Transverse colon (tissue), 4 donors: ENCODE measurements at regions not wholly inside any gene's neighbourhood (a gene's known extent, or its start where the extent isn't known, plus 50 kb on each side); places are given as distances from the start of the nearest gene placed in this dataset.

Source experiments
- DNase-seq: peaks from one replicate; pipeline ENCODE4 v3.0.0-alpha.2; 2019
- H3K27ac ChIP-seq, 4 donors: fragments of 200-600 bp; sonication (generic); 2 replicates each; pipeline ENCODE4 v1.5.1; 2016 to 2018; ENCODE audit warnings: inconsistent platforms in 4 of 4
- H3K27me3 ChIP-seq: fragments of 200-600 bp; sonication (generic); 2 replicates; pipeline ENCODE4 v1.5.1; 2017; ENCODE audit warnings: inconsistent platforms
- H3K36me3 ChIP-seq, 4 donors: fragments of 200-600 bp; sonication (generic); 2 replicates each; pipeline ENCODE4 v1.5.1; 2017 to 2019; ENCODE audit warnings: inconsistent platforms in 4 of 4
- H3K4me1 ChIP-seq, 4 donors: fragments of 200-600 bp; sonication (generic); 2 replicates each; pipeline ENCODE4 v1.5.1; 2017 to 2020; ENCODE audit warnings: inconsistent platforms in 4 of 4
- H3K4me3 ChIP-seq, 4 donors: fragments of 200-600 bp; sonication (generic); 1 replicate in 1 of 4; 2 replicates in 3 of 4; pipeline versions ENCODE4 v1.5.1 to v1.6.1; 2017 to 2019; ENCODE audit warnings: inconsistent platforms in 4 of 4
- H3K9me3 ChIP-seq, 2 donors: fragments of 200-600 bp; sonication (generic); 2 replicates each; pipeline ENCODE4 v1.5.1; 2017 to 2019; ENCODE audit warnings: inconsistent platforms in 2 of 2
- CTCF ChIP-seq, 5 experiments: fragments of 200-600 bp in 3 of 5; fragments of 450-650 bp in 2 of 5; sonication (generic) in 3 of 5; IDR thresholded peaks; 1 replicate in 2 of 5; 2 replicates in 3 of 5; pipeline ENCODE4 v1.5.1; 2016 to 2017; ENCODE audit warnings: antibody characterized with exemption in 5 of 5, inconsistent platforms in 3 of 5, mild to moderate bottlenecking in 2 of 5, moderate library complexity in 1 of 5
- EP300 ChIP-seq: sonication (generic); formaldehyde crosslinking; IDR thresholded peaks from one replicate; pipeline ENCODE4 v1.6.1; 2017; ENCODE audit warnings: antibody characterized with exemption, low read depth
- POLR2A ChIP-seq: fragments of 450-650 bp; IDR thresholded peaks from one replicate; pipeline ENCODE4 v1.6.1; 2016; ENCODE audit warnings: antibody characterized with exemption, mild to moderate bottlenecking, moderate library complexity
- POLR2AphosphoS5 ChIP-seq, 3 donors: sonication (generic); formaldehyde crosslinking; IDR thresholded peaks; one replicate each; pipeline ENCODE4 v1.6.1; 2016; ENCODE audit warnings: antibody characterized with exemption in 3 of 3
- WGBS, 2 donors: methylation state at CpG; one replicate each; pipeline ENCODE4 v1.1.5; 2018; ENCODE audit warnings: low coverage in 1 of 2; 5-methylcytosine and 5-hydroxymethylcytosine counted together
- in situ Hi-C, 4 donors: fragments of 200-750 bp; cut with MboI; loops; one replicate each; pipeline versions ENCODE4 v1.15.0 to v1.15.1; 2017; ENCODE audit warnings: low sequenced_read_pairs in 3 of 4, low pct_ligation_motif_present in 1 of 4, low pct_unique_long_range_greater_than_20kb in 1 of 4
- intact Hi-C: fragments of 100-400 bp; cut with DNase I; formaldehyde crosslinking; loops from one replicate; pipeline ENCODE4 v1.15.1; 2023; ENCODE audit warnings: low total_unique reads

GRCh38 chr4:26174027-26174426 lies 146.8 kb upstream of the RBPJ start:
- Histone ChIP-seq H3K27ac (peak overlapping the region in 2 of 4 donors; percentile 15 to 36), H3K27me3 (no peaks in the 10 kb centered on the region), H3K4me1 (peaks cover 0 to 29% (median 10%) of the 10 kb centered on the region in 4 donors), H3K36me3 (no peaks in the 10 kb centered on the region), H3K9me3 (no peaks in the 10 kb centered on the region), H3K4me3 (no peak overlapping the region)
- in situ Hi-C loops: no loop called here
- no peak for DNase-seq
- intact Hi-C loops: no loop called here
- TF ChIP-seq EP300 (no peak), CTCF (IDR thresholded peaks at IDR 0.05) (no peak), POLR2A (no peak), POLR2AphosphoS5 (IDR thresholded peaks at IDR 0.05) (no peak)
- WGBS, 2 donors: 38 to 40% methylated on average over 3 to 9 of the region's 9 CpGs

GRCh38 chr4:26175006-26175786 lies 145.6 kb upstream of the RBPJ start:
- intact Hi-C loops (no loop called here), in situ Hi-C loops (no loop called here)
- no peaks in the 10 kb centered on the region for H3K27me3 ChIP-seq
- H3K27ac ChIP-seq: peak overlapping the region in 1 of 4 donors; percentile 6
- TF ChIP-seq EP300 (no peak), POLR2AphosphoS5 (IDR thresholded peaks at IDR 0.05) (no peak), POLR2A (no peak), CTCF (IDR thresholded peaks at IDR 0.05) (no peak)
- H3K9me3 ChIP-seq: no peaks in the 10 kb centered on the region
- no peak for DNase-seq
- H3K36me3 ChIP-seq: no peaks in the 10 kb centered on the region
- H3K4me3 ChIP-seq: no peak overlapping the region
- H3K4me1 ChIP-seq: peaks cover 0 to 29% (median 10%) of the 10 kb centered on the region in 4 donors
- 78 to 85% methylated on average over 7 to 13 of the region's 13 CpGs for WGBS, 2 donors

GRCh38 chr4:26175905-26176470 lies 144.8 kb upstream of the RBPJ start:
- DNase-seq: no peak
- Histone ChIP-seq H3K4me1 (peaks cover 0 to 29% (median 10%) of the 10 kb centered on the region in 4 donors), H3K4me3 (no peak overlapping the region), H3K9me3 (no peaks in the 10 kb centered on the region), H3K27me3 (no peaks in the 10 kb centered on the region), H3K27ac (peak overlapping the region in 3 of 4 donors; percentile 44 to 58 (median 58)), H3K36me3 (no peaks in the 10 kb centered on the region)
- 67 to 98% methylated on average over 3 to 4 of the region's 4 CpGs for WGBS, 2 donors
- in situ Hi-C loops: no loop called here
- intact Hi-C loops: no loop called here
- TF ChIP-seq EP300 (no peak), POLR2AphosphoS5 (IDR thresholded peaks at IDR 0.05) (no peak), CTCF (IDR thresholded peaks at IDR 0.05) (no peak), POLR2A (no peak)

GRCh38 chr4:26176598-26177149 lies 144.1 kb upstream of the RBPJ start:
- no peak for DNase-seq
- Histone ChIP-seq H3K9me3 (no peaks in the 10 kb centered on the region), H3K36me3 (no peaks in the 10 kb centered on the region), H3K27ac (peak overlapping the region in 3 of 4 donors; percentile 44 to 58 (median 58)), H3K4me3 (no peak overlapping the region), H3K27me3 (no peaks in the 10 kb centered on the region), H3K4me1 (peaks cover 0 to 26% (median 10%) of the 10 kb centered on the region in 4 donors)
- in situ Hi-C loops: no loop called here
- intact Hi-C loops: no loop called here
- WGBS, 2 donors: 73 to 82% methylated on average over 2 to 8 of the region's 8 CpGs
- TF ChIP-seq EP300 (peak; percentile 31), POLR2AphosphoS5 (IDR thresholded peaks at IDR 0.05) (peak in 2 of 3 donors; percentile 11 to 77), CTCF (IDR thresholded peaks at IDR 0.05) (no peak), POLR2A (no peak)
